ENCODE measurements at regions not wholly inside any gene's neighbourhood (a gene's known extent, or its start where the extent isn't known, plus 50 kb on each side); places are given as distances from the start of the nearest gene placed in this dataset.

DNA sequence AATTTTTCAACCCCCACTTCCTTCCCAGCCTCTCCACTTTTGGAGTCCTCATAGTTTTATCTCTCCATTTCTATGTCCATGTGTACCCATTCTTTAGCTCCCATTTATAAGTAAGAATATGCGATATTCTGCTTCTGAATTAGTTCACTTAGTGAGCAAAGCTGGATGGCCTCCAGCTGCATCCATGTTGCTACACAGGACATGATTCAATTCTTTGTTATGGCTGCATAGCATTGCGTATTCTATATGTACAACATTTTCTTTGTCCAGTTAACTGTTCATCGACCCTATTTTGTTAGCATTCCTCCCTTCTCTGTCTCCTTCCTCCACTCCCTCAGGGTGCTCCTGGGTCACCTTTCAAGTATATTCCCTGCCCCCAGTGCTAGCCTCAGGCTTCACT lies 210.0 kb upstream of the SSTR4 start:
- no peak for TF ChIP-seq CHD1 (IDR thresholded peaks at IDR 0.05; ENCODE audit: low read depth, low read length)
- TF ChIP-seq, protein P1, sequence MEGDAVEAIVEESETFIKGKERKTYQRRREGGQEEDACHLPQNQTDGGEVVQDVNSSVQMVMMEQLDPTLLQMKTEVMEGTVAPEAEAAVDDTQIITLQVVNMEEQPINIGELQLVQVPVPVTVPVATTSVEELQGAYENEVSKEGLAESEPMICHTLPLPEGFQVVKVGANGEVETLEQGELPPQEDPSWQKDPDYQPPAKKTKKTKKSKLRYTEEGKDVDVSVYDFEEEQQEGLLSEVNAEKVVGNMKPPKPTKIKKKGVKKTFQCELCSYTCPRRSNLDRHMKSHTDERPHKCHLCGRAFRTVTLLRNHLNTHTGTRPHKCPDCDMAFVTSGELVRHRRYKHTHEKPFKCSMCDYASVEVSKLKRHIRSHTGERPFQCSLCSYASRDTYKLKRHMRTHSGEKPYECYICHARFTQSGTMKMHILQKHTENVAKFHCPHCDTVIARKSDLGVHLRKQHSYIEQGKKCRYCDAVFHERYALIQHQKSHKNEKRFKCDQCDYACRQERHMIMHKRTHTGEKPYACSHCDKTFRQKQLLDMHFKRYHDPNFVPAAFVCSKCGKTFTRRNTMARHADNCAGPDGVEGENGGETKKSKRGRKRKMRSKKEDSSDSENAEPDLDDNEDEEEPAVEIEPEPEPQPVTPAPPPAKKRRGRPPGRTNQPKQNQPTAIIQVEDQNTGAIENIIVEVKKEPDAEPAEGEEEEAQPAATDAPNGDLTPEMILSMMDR (conservative IDR thresholded peaks at IDR 0.05; ENCODE audit: low read depth, low read length), result no peak
- TF ChIP-seq MXI1 (IDR thresholded peaks at IDR 0.05; ENCODE audit: borderline replicate concordance, low read depth, low read length), result no peak
- TF ChIP-seq RAD21 (IDR thresholded peaks at IDR 0.05; ENCODE audit: low read length), result no peak
- no peak for TF ChIP-seq CEBPB (IDR thresholded peaks at IDR 0.05; ENCODE audit: low read depth, low read length)
- TF ChIP-seq SMC3 (IDR thresholded peaks at IDR 0.05; ENCODE audit: low read depth, low read length), result no peak
- no peak for TF ChIP-seq BHLHE40 (IDR thresholded peaks at IDR 0.05; ENCODE audit: low read depth, low read length)
